ENCODE measurements at regions not wholly inside any gene's neighbourhood (a gene's known extent, or its start where the extent isn't known, plus 50 kb on each side); places are given as distances from the start of the nearest gene placed in this dataset.
"Not testable (repeated sequence)": the region's sequence is repeated elsewhere in the genome, so short reads cannot be mapped to it uniquely, and the experiment has no call there.

GRCh38 chr13:60214213-60215055 lies 50.7 kb upstream of the DIAPH3 start:
- H3K27ac Mint-ChIP-seq: no peak overlapping the region
- no peaks in the 10 kb centered on the region for H3K36me3 Mint-ChIP-seq

GRCh38 chr13:60220072-60220471 lies 56.3 kb upstream of the DIAPH3 start:
- Mint-ChIP-seq H3K9me3 (no peaks in the 10 kb centered on the region), H3K27ac (no peak overlapping the region), H3K36me3 (no peaks in the 10 kb centered on the region), H3K27me3 (peaks cover 15% of the 10 kb centered on the region), H3K4me1 (no peaks in the 10 kb centered on the region), H3K4me3 (no peak overlapping the region)
- no peak for ATAC-seq

More at GRCh38 chr13:60214213-60215055, 50.7 kb upstream of the DIAPH3 start:
- no peak overlapping the region for H3K4me3 Mint-ChIP-seq
- ATAC-seq: no peak
- H3K27me3 Mint-ChIP-seq: peaks cover 9% of the 10 kb centered on the region
- H3K4me1 Mint-ChIP-seq: no peaks in the 10 kb centered on the region
- H3K9me3 Mint-ChIP-seq: no peaks in the 10 kb centered on the region

- H3K27me3 Mint-ChIP-seq: peaks cover 11% of the 10 kb centered on the region
- no peak overlapping the region for H3K27ac Mint-ChIP-seq
- no peak overlapping the region for H3K4me3 Mint-ChIP-seq
- no peaks in the 10 kb centered on the region for H3K9me3 Mint-ChIP-seq
- ATAC-seq: no peak
- no peaks in the 10 kb centered on the region for H3K36me3 Mint-ChIP-seq
- H3K4me1 Mint-ChIP-seq: no peaks in the 10 kb centered on the region
Measured at GRCh38 chr13:60221581-60221980, 57.9 kb upstream of the DIAPH3 start.

- H3K27ac Mint-ChIP-seq: no peak overlapping the region
- no peak overlapping the region for H3K4me3 Mint-ChIP-seq
- no peaks in the 10 kb centered on the region for H3K9me3 Mint-ChIP-seq
- H3K27me3 Mint-ChIP-seq: peaks cover 13% of the 10 kb centered on the region
- no peaks in the 10 kb centered on the region for H3K4me1 Mint-ChIP-seq
- H3K36me3 Mint-ChIP-seq: no peaks in the 10 kb centered on the region
- no peak for ATAC-seq
Measured at GRCh38 chr13:60226507-60226906, 62.8 kb upstream of the DIAPH3 start.

GRCh38 chr13:60227158-60227557 lies 63.4 kb upstream of the DIAPH3 start:
- Mint-ChIP-seq H3K9me3 (no peaks in the 10 kb centered on the region), H3K36me3 (no peaks in the 10 kb centered on the region), H3K4me3 (no peak overlapping the region), H3K27ac (no peak overlapping the region), H3K4me1 (no peaks in the 10 kb centered on the region), H3K27me3 (peaks cover 10% of the 10 kb centered on the region)
- no peak for ATAC-seq

- Mint-ChIP-seq H3K36me3 (no peaks in the 10 kb centered on the region), H3K4me1 (no peaks in the 10 kb centered on the region), H3K27ac (no peak overlapping the region), H3K9me3 (no peaks in the 10 kb centered on the region), H3K4me3 (no peak overlapping the region), H3K27me3 (peaks cover 27% of the 10 kb centered on the region)
- ATAC-seq: no peak
Measured at GRCh38 chr13:60229708-60230272, 66.1 kb upstream of the DIAPH3 start.

- H3K9me3 Mint-ChIP-seq: no peaks in the 10 kb centered on the region
- no peak overlapping the region for H3K27ac Mint-ChIP-seq
- H3K27me3 Mint-ChIP-seq: peaks cover 34% of the 10 kb centered on the region
- H3K4me1 Mint-ChIP-seq: no peaks in the 10 kb centered on the region
- no peaks in the 10 kb centered on the region for H3K36me3 Mint-ChIP-seq
- ATAC-seq: no peak
- no peak overlapping the region for H3K4me3 Mint-ChIP-seq
Measured at GRCh38 chr13:60230593-60230992, 66.9 kb upstream of the DIAPH3 start.

- Mint-ChIP-seq H3K27me3 (no peaks in the 10 kb centered on the region), H3K4me1 (no peaks in the 10 kb centered on the region), H3K9me3 (no peaks in the 10 kb centered on the region), H3K27ac (no peak overlapping the region), H3K4me3 (no peak overlapping the region), H3K36me3 (no peaks in the 10 kb centered on the region)
- no peak for ATAC-seq
Measured at GRCh38 chr13:60242043-60242595, 78.4 kb upstream of the DIAPH3 start.

- no peaks in the 10 kb centered on the region for H3K4me1 Mint-ChIP-seq
- no peak overlapping the region for H3K4me3 Mint-ChIP-seq
- no peaks in the 10 kb centered on the region for H3K36me3 Mint-ChIP-seq
- no peak for ATAC-seq
- H3K9me3 Mint-ChIP-seq: peaks cover 3% of the 10 kb centered on the region
- no peaks in the 10 kb centered on the region for H3K27me3 Mint-ChIP-seq
- no peak overlapping the region for H3K27ac Mint-ChIP-seq
Measured at GRCh38 chr13:60244381-60244780, 80.7 kb upstream of the DIAPH3 start.

GRCh38 chr13:60251419-60251818 lies 87.7 kb upstream of the DIAPH3 start:
- not testable (repeated sequence) for H3K4me3 Mint-ChIP-seq, H3K36me3 Mint-ChIP-seq, H3K27me3 Mint-ChIP-seq, H3K9me3 Mint-ChIP-seq, ATAC-seq, H3K4me1 Mint-ChIP-seq, H3K27ac Mint-ChIP-seq

GRCh38 chr13:60258349-60258748 lies 94.6 kb upstream of the DIAPH3 start:
- no peaks in the 10 kb centered on the region for H3K4me1 Mint-ChIP-seq
- H3K36me3 Mint-ChIP-seq: no peaks in the 10 kb centered on the region
- H3K9me3 Mint-ChIP-seq: peaks cover 7% of the 10 kb centered on the region
- ATAC-seq: no peak
- peaks cover 9% of the 10 kb centered on the region for H3K27me3 Mint-ChIP-seq
- no peak overlapping the region for H3K27ac Mint-ChIP-seq
- H3K4me3 Mint-ChIP-seq: no peak overlapping the region

- no peaks in the 10 kb centered on the region for H3K36me3 Mint-ChIP-seq
- H3K4me1 Mint-ChIP-seq: no peaks in the 10 kb centered on the region
- H3K9me3 Mint-ChIP-seq: peaks cover 5% of the 10 kb centered on the region
- ATAC-seq: no peak
- H3K4me3 Mint-ChIP-seq: no peak overlapping the region
- no peak overlapping the region for H3K27ac Mint-ChIP-seq
- H3K27me3 Mint-ChIP-seq: peaks cover 10% of the 10 kb centered on the region
Measured at GRCh38 chr13:60260440-60260839, 96.7 kb upstream of the DIAPH3 start.

- no peak for ATAC-seq
- H3K36me3 Mint-ChIP-seq: no peaks in the 10 kb centered on the region
- peaks cover 10% of the 10 kb centered on the region for H3K27me3 Mint-ChIP-seq
- peaks cover 5% of the 10 kb centered on the region for H3K9me3 Mint-ChIP-seq
- no peak overlapping the region for H3K4me3 Mint-ChIP-seq
- no peaks in the 10 kb centered on the region for H3K4me1 Mint-ChIP-seq
- no peak overlapping the region for H3K27ac Mint-ChIP-seq
Measured at GRCh38 chr13:60261432-60262351, 98.0 kb upstream of the DIAPH3 start.

- H3K27ac Mint-ChIP-seq: no peak overlapping the region
- no peak overlapping the region for H3K4me3 Mint-ChIP-seq
- H3K27me3 Mint-ChIP-seq: peaks cover 10% of the 10 kb centered on the region
- H3K36me3 Mint-ChIP-seq: no peaks in the 10 kb centered on the region
- H3K4me1 Mint-ChIP-seq: no peaks in the 10 kb centered on the region
- H3K9me3 Mint-ChIP-seq: peaks cover 5% of the 10 kb centered on the region
- no peak for ATAC-seq
Measured at GRCh38 chr13:60265566-60265965, 101.8 kb upstream of the DIAPH3 start.

- no peak overlapping the region for H3K27ac Mint-ChIP-seq
- ATAC-seq: peak; percentile 45
- no peak overlapping the region for H3K4me3 Mint-ChIP-seq
- peaks cover 8% of the 10 kb centered on the region for H3K27me3 Mint-ChIP-seq
- no peaks in the 10 kb centered on the region for H3K36me3 Mint-ChIP-seq
- peaks cover 5% of the 10 kb centered on the region for H3K9me3 Mint-ChIP-seq
- no peaks in the 10 kb centered on the region for H3K4me1 Mint-ChIP-seq
Measured at GRCh38 chr13:60267498-60268202, 103.9 kb upstream of the DIAPH3 start.

All from stimulated activated memory B cell treated with anti-CD40 and anti-IgM and Interleukin-4, amounts not matched to agents 10 μg/mL and 1 μg/mL and 100 μg/mL, for 72 hours (primary cell).